Hepatocyte (in vitro differentiated cells): ENCODE measurements at regions not wholly inside any gene's neighbourhood (a gene's known extent, or its start where the extent isn't known, plus 50 kb on each side); places are given as distances from the start of the nearest gene placed in this dataset.

ENCODE experiments used
- EZH2 ChIP-seq: fragments of 200-600 bp; sonication (generic); IDR thresholded peaks from 2 replicates; pipeline ENCODE4 v1.6.1; 2016; ENCODE audit warnings: antibody characterized with exemption, mild to moderate bottlenecking, borderline replicate concordance
- TF ChIP-seq, protein P1 (sequence below): fragments of 200-600 bp; sonication (generic); IDR thresholded peaks from 2 replicates; pipeline ENCODE4 v1.5.1; 2016; ENCODE audit warnings: antibody characterized with exemption, mild to moderate bottlenecking; ENCODE audit not compliant: poor library complexity

DNA sequence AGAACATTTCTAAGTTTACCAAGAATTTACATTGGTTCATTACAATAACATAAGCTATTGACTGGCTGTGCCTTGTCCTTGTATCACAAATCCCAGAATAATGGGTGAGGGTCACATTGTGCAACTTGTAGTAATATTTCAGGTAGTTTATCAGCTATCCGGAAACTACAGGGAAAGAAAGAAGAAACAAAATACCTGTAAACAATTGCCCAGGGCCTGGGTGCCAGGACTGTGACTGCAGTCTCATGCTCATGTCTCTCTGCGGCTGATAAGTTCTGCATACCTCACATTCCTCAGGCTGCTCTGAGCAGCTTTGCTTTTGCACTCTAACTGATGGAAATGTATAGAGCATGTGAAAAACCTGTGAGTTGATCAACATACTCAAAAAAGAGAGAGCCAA lies 131.8 kb upstream of the TRIM24 start:
- TF ChIP-seq, protein P1, sequence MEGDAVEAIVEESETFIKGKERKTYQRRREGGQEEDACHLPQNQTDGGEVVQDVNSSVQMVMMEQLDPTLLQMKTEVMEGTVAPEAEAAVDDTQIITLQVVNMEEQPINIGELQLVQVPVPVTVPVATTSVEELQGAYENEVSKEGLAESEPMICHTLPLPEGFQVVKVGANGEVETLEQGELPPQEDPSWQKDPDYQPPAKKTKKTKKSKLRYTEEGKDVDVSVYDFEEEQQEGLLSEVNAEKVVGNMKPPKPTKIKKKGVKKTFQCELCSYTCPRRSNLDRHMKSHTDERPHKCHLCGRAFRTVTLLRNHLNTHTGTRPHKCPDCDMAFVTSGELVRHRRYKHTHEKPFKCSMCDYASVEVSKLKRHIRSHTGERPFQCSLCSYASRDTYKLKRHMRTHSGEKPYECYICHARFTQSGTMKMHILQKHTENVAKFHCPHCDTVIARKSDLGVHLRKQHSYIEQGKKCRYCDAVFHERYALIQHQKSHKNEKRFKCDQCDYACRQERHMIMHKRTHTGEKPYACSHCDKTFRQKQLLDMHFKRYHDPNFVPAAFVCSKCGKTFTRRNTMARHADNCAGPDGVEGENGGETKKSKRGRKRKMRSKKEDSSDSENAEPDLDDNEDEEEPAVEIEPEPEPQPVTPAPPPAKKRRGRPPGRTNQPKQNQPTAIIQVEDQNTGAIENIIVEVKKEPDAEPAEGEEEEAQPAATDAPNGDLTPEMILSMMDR: no peak
- no peak for TF ChIP-seq EZH2
